Upper lobe of left lung (tissue), 6 donors: ENCODE measurements at regions not wholly inside any gene's neighbourhood (a gene's known extent, or its start where the extent isn't known, plus 50 kb on each side); places are given as distances from the start of the nearest gene placed in this dataset.

Experiments
- ATAC-seq, 2 donors: fragments of 200-7000 bp; cut with Tn5 transposase; one replicate each; pipeline ENCODE4 v1.9.1; 2022; ENCODE audit warnings: mild to moderate bottlenecking in 2 of 2, moderate library complexity in 2 of 2; ENCODE audit not compliant: low FRiP score in 2 of 2
- DNase-seq, 2 donors: peaks; one replicate each; pipeline ENCODE4 v3.0.0-alpha.2; 2019 to 2020
- H3K27ac ChIP-seq, 4 donors: fragments of 200-600 bp; sonication (generic); one replicate each; pipeline ENCODE4 v1.5.1; 2016 to 2019
- H3K27me3 ChIP-seq, 4 donors: fragments of 200-600 bp; sonication (generic); one replicate each; pipeline ENCODE4 v1.5.1; 2017 to 2019
- H3K36me3 ChIP-seq, 4 donors: fragments of 200-600 bp; sonication (generic); one replicate each; pipeline ENCODE4 v1.5.1; 2016 to 2019
- H3K4me1 ChIP-seq, 4 donors: fragments of 200-600 bp; sonication (generic); one replicate each; pipeline ENCODE4 v1.5.1; 2018 to 2019
- H3K4me3 ChIP-seq, 4 donors: fragments of 200-600 bp; sonication (generic); one replicate each; pipeline ENCODE4 v1.5.1; 2017 to 2019; ENCODE audit warnings: mild to moderate bottlenecking in 2 of 4, moderate library complexity in 1 of 4
- H3K9me3 ChIP-seq, 4 donors: fragments of 200-600 bp; sonication (generic); one replicate each; pipeline ENCODE4 v1.5.1; 2018 to 2019
- EP300 ChIP-seq, 4 donors: sonication (generic); formaldehyde crosslinking; IDR thresholded peaks; one replicate each; pipeline ENCODE4 v1.5.1; 2017; ENCODE audit warnings: antibody characterized with exemption in 4 of 4, control low read depth in 2 of 4
- POLR2A ChIP-seq, 4 donors: fragments of 450-650 bp; IDR thresholded peaks; one replicate each; pipeline ENCODE4 v1.5.1; 2016 to 2017; ENCODE audit warnings: antibody characterized with exemption in 4 of 4, mild to moderate bottlenecking in 2 of 4
- POLR2AphosphoS5 ChIP-seq, 2 donors: sonication (generic); formaldehyde crosslinking; IDR thresholded peaks; one replicate each; pipeline ENCODE4 v1.5.1; 2017; ENCODE audit warnings: antibody characterized with exemption in 2 of 2
- WGBS, 2 donors: methylation state at CpG; one replicate each; pipeline ENCODE4 v1.1.5; 2017 to 2018; 5-methylcytosine and 5-hydroxymethylcytosine counted together
- TF ChIP-seq, protein P1 (sequence below), 6 experiments: fragments of 450-650 bp in 4 of 6; fragments of 200-600 bp in 2 of 6; sonication (generic) in 2 of 6; IDR thresholded peaks; one replicate each; pipeline ENCODE4 v1.5.1; 2016 to 2019; ENCODE audit warnings: antibody characterized with exemption in 6 of 6
- donor health status: DM: no; HTN: no; CAD: no; lungs with moderate emphysema.
- donor health status: DM: no; HTN: yes; CAD: no; lungs with severe emphysema.

DNA sequence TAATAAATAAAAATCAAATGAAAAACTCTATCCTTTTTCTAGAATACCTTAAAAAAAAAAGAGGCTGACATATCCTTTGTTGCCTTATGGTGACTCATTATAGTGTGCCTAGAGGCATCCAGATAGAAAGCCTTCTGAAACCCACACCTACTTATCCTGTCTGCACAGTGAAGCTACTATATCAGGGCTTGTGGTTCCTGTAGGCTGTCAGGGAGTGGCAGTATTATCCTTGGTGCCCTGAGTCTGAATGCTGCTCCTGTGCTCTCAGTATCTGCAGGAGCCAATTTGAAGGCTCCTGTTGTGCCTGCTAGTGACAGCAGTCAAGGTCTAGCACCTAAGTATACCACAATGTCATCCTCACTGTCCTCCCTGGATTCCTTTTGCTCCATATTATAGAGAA lies 168.4 kb upstream of the AVPR1A start:
- H3K27me3 ChIP-seq, result no peaks in the 10 kb centered on the region
- TF ChIP-seq, protein P1, sequence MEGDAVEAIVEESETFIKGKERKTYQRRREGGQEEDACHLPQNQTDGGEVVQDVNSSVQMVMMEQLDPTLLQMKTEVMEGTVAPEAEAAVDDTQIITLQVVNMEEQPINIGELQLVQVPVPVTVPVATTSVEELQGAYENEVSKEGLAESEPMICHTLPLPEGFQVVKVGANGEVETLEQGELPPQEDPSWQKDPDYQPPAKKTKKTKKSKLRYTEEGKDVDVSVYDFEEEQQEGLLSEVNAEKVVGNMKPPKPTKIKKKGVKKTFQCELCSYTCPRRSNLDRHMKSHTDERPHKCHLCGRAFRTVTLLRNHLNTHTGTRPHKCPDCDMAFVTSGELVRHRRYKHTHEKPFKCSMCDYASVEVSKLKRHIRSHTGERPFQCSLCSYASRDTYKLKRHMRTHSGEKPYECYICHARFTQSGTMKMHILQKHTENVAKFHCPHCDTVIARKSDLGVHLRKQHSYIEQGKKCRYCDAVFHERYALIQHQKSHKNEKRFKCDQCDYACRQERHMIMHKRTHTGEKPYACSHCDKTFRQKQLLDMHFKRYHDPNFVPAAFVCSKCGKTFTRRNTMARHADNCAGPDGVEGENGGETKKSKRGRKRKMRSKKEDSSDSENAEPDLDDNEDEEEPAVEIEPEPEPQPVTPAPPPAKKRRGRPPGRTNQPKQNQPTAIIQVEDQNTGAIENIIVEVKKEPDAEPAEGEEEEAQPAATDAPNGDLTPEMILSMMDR (IDR thresholded peaks at IDR 0.05), result no peak
- TF ChIP-seq POLR2A (IDR thresholded peaks at IDR 0.05) (no peak), POLR2AphosphoS5 (IDR thresholded peaks at IDR 0.05) (no peak), EP300 (IDR thresholded peaks at IDR 0.05) (no peak)

DNA sequence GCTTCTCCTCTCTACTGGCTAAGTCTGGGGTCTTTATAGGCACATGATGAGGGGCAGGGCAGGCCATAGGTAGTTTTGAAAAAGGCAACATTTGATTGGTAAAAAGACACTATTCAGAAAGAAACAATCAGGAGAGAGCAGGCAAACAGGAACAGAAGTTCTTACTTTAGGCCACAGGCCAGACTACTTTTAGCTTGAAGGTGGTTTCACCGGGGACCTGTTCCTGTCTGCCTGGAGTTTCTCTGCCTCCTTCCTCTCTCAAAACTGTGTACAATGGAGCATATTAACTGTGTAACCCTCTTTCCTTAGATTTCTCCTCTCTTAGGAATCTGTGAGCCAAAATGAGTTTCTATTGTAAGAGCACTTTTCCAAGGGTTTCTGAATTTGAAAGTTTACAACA lies 167.9 kb upstream of the AVPR1A start:
- Histone ChIP-seq H3K4me1 (no peaks in the 10 kb centered on the region), H3K9me3 (no peaks in the 10 kb centered on the region), H3K4me3 (no peak overlapping the region), H3K27me3 (no peaks in the 10 kb centered on the region), H3K27ac (no peak overlapping the region), H3K36me3 (no peaks in the 10 kb centered on the region)
- TF ChIP-seq POLR2AphosphoS5 (IDR thresholded peaks at IDR 0.05) (no peak), EP300 (IDR thresholded peaks at IDR 0.05) (no peak), POLR2A (IDR thresholded peaks at IDR 0.05) (no peak)
- TF ChIP-seq, protein P1 (IDR thresholded peaks at IDR 0.05), result no peak
- ATAC-seq (no peak), DNase-seq (no peak)
- 70 to 82% methylated on average over 1 of the region's 1 CpG for WGBS, 2 donors

More for the DNA sequence above, 168.4 kb upstream of the AVPR1A start:
- Histone ChIP-seq H3K27ac (no peak overlapping the region), H3K4me3 (no peak overlapping the region), H3K4me1 (no peaks in the 10 kb centered on the region), H3K9me3 (no peaks in the 10 kb centered on the region), H3K36me3 (no peaks in the 10 kb centered on the region)
- ATAC-seq, result no peak
- DNase-seq, result no peak

DNA sequence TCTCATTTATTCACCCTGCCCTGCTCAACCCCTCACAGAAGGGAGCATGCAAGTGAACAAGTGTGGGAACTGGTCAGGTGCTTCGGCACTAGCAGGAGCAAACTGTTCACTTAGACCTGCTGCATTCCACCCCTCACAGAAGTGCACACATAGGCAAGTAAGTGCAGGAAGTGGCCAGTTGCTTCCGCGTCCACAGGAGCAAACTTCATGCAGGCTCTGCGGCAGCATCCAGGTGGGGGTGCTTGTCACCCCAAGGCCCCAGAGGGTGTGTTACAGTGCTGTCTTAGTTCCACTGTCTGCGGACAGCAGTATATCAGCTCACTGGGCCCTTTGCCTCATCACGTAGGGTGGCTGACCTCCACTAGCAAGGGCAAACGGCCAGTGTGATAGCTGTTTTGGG lies 167.3 kb upstream of the AVPR1A start:
- TF ChIP-seq POLR2A (IDR thresholded peaks at IDR 0.05) (no peak), POLR2AphosphoS5 (IDR thresholded peaks at IDR 0.05) (no peak), EP300 (IDR thresholded peaks at IDR 0.05) (no peak)
- TF ChIP-seq, protein P1 (IDR thresholded peaks at IDR 0.05), result no peak
- H3K27ac ChIP-seq, result no peak overlapping the region
- no peaks in the 10 kb centered on the region for H3K27me3 ChIP-seq
- no peaks in the 10 kb centered on the region for H3K4me1 ChIP-seq
- 78 to 95% methylated on average over 6 to 7 of the region's 7 CpGs for WGBS, 2 donors
- no peaks in the 10 kb centered on the region for H3K36me3 ChIP-seq
- H3K9me3 ChIP-seq, result no peaks in the 10 kb centered on the region
- no peak for ATAC-seq
- no peak for DNase-seq
- H3K4me3 ChIP-seq, result no peak overlapping the region

- Histone ChIP-seq H3K4me3 (no peak overlapping the region), H3K9me3 (no peaks in the 10 kb centered on the region), H3K4me1 (no peaks in the 10 kb centered on the region), H3K27me3 (no peaks in the 10 kb centered on the region), H3K36me3 (no peaks in the 10 kb centered on the region), H3K27ac (no peak overlapping the region)
- TF ChIP-seq POLR2AphosphoS5 (IDR thresholded peaks at IDR 0.05) (no peak), EP300 (IDR thresholded peaks at IDR 0.05) (no peak), POLR2A (IDR thresholded peaks at IDR 0.05) (no peak)
- TF ChIP-seq, protein P1 (IDR thresholded peaks at IDR 0.05), result no peak
- ATAC-seq (no peak), DNase-seq (no peak)
- 75 to 91% methylated on average over 5 of the region's 5 CpGs for WGBS, 2 donors
Observed at GRCh38 chr12:63317880-63318279, 166.9 kb upstream of the AVPR1A start.

- TF ChIP-seq POLR2A (IDR thresholded peaks at IDR 0.05), result no peak
- TF ChIP-seq POLR2AphosphoS5 (IDR thresholded peaks at IDR 0.05), result no peak
- TF ChIP-seq, protein P1 (IDR thresholded peaks at IDR 0.05), result no peak
- TF ChIP-seq EP300 (IDR thresholded peaks at IDR 0.05), result no peak
- H3K4me1 ChIP-seq, result no peaks in the 10 kb centered on the region
- DNase-seq (peak in 1 of 2 donors; percentile 57), ATAC-seq (peak in 1 of 2 donors; percentile 33)
- 81 to 86% methylated on average over 9 of the region's 9 CpGs for WGBS, 2 donors
- H3K27ac ChIP-seq, result no peak overlapping the region
- H3K27me3 ChIP-seq, result no peaks in the 10 kb centered on the region
- H3K36me3 ChIP-seq, result no peaks in the 10 kb centered on the region
- no peak overlapping the region for H3K4me3 ChIP-seq
- H3K9me3 ChIP-seq, result no peaks in the 10 kb centered on the region
Observed at GRCh38 chr12:63317286-63317846, 166.4 kb upstream of the AVPR1A start.
